ENCODE measurements at regions not wholly inside any gene's neighbourhood (a gene's known extent, or its start where the extent isn't known, plus 50 kb on each side); places are given as distances from the start of the nearest gene placed in this dataset.

GRCh38 chr13:27858046-27858445 is 61.8 kb upstream of the PDX1 start:
- H3K4me1 ChIP-seq (ENCODE audit: control insufficient read depth in 4 of 4, insufficient read depth in 4 of 4, low read length in 3 of 4): no peaks in the 10 kb centered on the region
- no peak overlapping the region for H3K4me3 ChIP-seq (ENCODE audit: low read depth in 1 of 3, low read length in 3 of 3)
- TF ChIP-seq HNF4A (conservative IDR thresholded peaks at IDR 0.05) (no peak), GABPA (IDR thresholded peaks at IDR 0.05 in 1 of 2, conservative IDR thresholded peaks at IDR 0.05 in 1 of 2) (no peak), HNF4G (IDR thresholded peaks at IDR 0.05) (no peak)
- H3K9ac ChIP-seq (ENCODE audit: low read depth in 1 of 2, low read length in 2 of 2): no peak overlapping the region
- no peak for DNase-seq (ENCODE audit: low spot score)
- H3K9me3 ChIP-seq (ENCODE audit: control insufficient read depth in 4 of 4, low read length in 3 of 4): peaks cover 0 to 1% (median 0%) of the 10 kb centered on the region in 4 donors
- 69% methylated on average over 5 of the region's 5 CpGs for WGBS
- peaks cover 0 to 5% (median 2%) of the 10 kb centered on the region in 4 donors for H3K27me3 ChIP-seq (ENCODE audit: control insufficient read depth in 4 of 4, insufficient read depth in 4 of 4, low read length in 3 of 4)
- no peak overlapping the region for H3K27ac ChIP-seq (ENCODE audit: low read depth in 1 of 2, low read length in 2 of 2)
- no peaks in the 10 kb centered on the region for H3K36me3 ChIP-seq (ENCODE audit: control insufficient read depth in 4 of 4, insufficient read depth in 3 of 4, low read depth in 1 of 4, low read length in 3 of 4)

GRCh38 chr13:27860743-27861142 is 59.1 kb upstream of the PDX1 start:
- Histone ChIP-seq H3K4me1 (ENCODE audit: control insufficient read depth in 4 of 4, insufficient read depth in 4 of 4, low read length in 3 of 4) (no peaks in the 10 kb centered on the region), H3K36me3 (ENCODE audit: control insufficient read depth in 4 of 4, insufficient read depth in 3 of 4, low read depth in 1 of 4, low read length in 3 of 4) (no peaks in the 10 kb centered on the region), H3K27me3 (ENCODE audit: control insufficient read depth in 4 of 4, insufficient read depth in 4 of 4, low read length in 3 of 4) (peaks cover 0 to 7% (median 2%) of the 10 kb centered on the region in 4 donors), H3K9me3 (ENCODE audit: control insufficient read depth in 4 of 4, low read length in 3 of 4) (peaks cover 0 to 1% (median 0%) of the 10 kb centered on the region in 4 donors), H3K9ac (ENCODE audit: low read depth in 1 of 2, low read length in 2 of 2) (no peak overlapping the region), H3K27ac (ENCODE audit: low read depth in 1 of 2, low read length in 2 of 2) (no peak overlapping the region), H3K4me3 (ENCODE audit: low read depth in 1 of 3, low read length in 3 of 3) (no peak overlapping the region)
- TF ChIP-seq RXRA (IDR thresholded peaks at IDR 0.05) (no peak), FOXA2 (IDR thresholded peaks at IDR 0.05) (no peak), ZBTB33 (IDR thresholded peaks at IDR 0.05) (no peak), SP1 (IDR thresholded peaks at IDR 0.05) (no peak), GABPA (IDR thresholded peaks at IDR 0.05 in 1 of 2, conservative IDR thresholded peaks at IDR 0.05 in 1 of 2) (no peak)
- WGBS: 30% methylated on average over 5 of the region's 5 CpGs
- no peak for DNase-seq (ENCODE audit: low spot score)

DNA sequence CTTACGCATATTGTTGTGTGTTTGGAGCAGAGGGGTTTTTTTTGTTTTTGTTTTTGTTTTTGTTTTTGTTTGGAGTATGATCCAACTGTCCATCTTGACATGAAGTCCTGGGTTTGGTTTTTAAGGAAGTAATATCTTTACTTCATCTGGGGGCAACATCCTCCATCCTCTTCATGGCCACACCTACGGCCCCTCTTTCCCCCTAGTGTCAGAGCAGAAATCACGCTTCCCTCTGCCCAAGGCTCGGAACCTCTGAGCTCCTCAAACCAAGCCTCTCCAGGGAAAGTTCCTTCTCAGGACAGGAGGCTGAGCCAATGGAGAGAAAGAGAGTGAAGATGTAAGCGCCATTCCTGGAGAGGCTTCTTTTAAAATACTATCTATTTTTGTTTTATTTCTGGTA is 58.6 kb upstream of the PDX1 start:
- H3K36me3 ChIP-seq (ENCODE audit: control insufficient read depth in 4 of 4, insufficient read depth in 3 of 4, low read depth in 1 of 4, low read length in 3 of 4): no peaks in the 10 kb centered on the region
- DNase-seq (ENCODE audit: low spot score): no peak
- no peaks in the 10 kb centered on the region for H3K4me1 ChIP-seq (ENCODE audit: control insufficient read depth in 4 of 4, insufficient read depth in 4 of 4, low read length in 3 of 4)
- no peak overlapping the region for H3K27ac ChIP-seq (ENCODE audit: low read depth in 1 of 2, low read length in 2 of 2)
- no peak overlapping the region for H3K9ac ChIP-seq (ENCODE audit: low read depth in 1 of 2, low read length in 2 of 2)
- TF ChIP-seq FOXA2 (IDR thresholded peaks at IDR 0.05) (no peak), HNF4A (conservative IDR thresholded peaks at IDR 0.05) (no peak), GABPA (IDR thresholded peaks at IDR 0.05 in 1 of 2, conservative IDR thresholded peaks at IDR 0.05 in 1 of 2) (no peak), ZBTB33 (IDR thresholded peaks at IDR 0.05) (no peak)
- peaks cover 0 to 1% (median 0%) of the 10 kb centered on the region in 4 donors for H3K9me3 ChIP-seq (ENCODE audit: control insufficient read depth in 4 of 4, low read length in 3 of 4)
- no peak overlapping the region for H3K4me3 ChIP-seq (ENCODE audit: low read depth in 1 of 3, low read length in 3 of 3)
- peaks cover 0 to 7% (median 2%) of the 10 kb centered on the region in 4 donors for H3K27me3 ChIP-seq (ENCODE audit: control insufficient read depth in 4 of 4, insufficient read depth in 4 of 4, low read length in 3 of 4)
- WGBS: 63% methylated on average over 5 of the region's 5 CpGs

All from liver (tissue), 7 donors.